SK-MEL-5 (cell line): ENCODE measurements at regions not wholly inside any gene's neighbourhood (a gene's known extent, or its start where the extent isn't known, plus 50 kb on each side); places are given as distances from the start of the nearest gene placed in this dataset.
A peak's percentile ranks its signal among the peaks of the same experiment; 100 is the strongest.

Experiments
- DNase-seq: peaks from one replicate; pipeline ENCODE4 v3.0.0-alpha.2; 2016; ENCODE audit warnings: low read depth, low spot score
- in situ Hi-C: cut with HindIII; loops from 2 replicates; pipeline ENCODE4 v1.10.0; 2016; ENCODE audit warnings: low sequenced_read_pairs, high pct_unique_total_duplicates, low pct_unique_long_range_greater_than_20kb

DNA sequence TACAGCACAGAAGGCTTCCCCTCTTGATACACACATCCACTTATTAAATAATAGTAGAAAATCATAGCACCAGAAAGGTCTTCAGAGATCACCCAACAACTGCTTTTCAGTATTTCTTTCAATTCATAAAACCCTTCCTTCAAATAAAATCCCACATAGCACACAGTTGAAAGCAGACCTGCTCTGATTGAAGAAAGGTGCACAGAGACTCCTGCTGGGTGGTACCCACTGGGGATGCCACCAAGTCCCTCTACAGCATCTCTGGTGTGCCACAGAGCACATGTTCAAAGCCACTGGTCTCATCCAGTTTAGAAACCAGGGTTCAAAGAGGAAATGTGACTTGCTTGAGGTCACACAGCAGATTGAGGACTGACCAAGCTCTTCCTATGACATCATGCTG is 427.5 kb downstream of the BCL11B start:
- DNase-seq, result no peak
- in situ Hi-C loops, result no loop called here

GRCh38 chr14:98847521-98848468 is 424.2 kb downstream of the BCL11B start:
- peak; percentile 4 for DNase-seq
- in situ Hi-C loops, result no loop called here

- in situ Hi-C loops, result no loop called here
These were observed 418.8 kb downstream of the BCL11B start for GRCh38 chr14:98853063-98853729.

GRCh38 chr14:98855926-98856715 is 415.9 kb downstream of the BCL11B start:
- no peak for DNase-seq
- in situ Hi-C loops, result no loop called here

More at GRCh38 chr14:98853063-98853729, 418.8 kb downstream of the BCL11B start:
- no peak for DNase-seq

DNA sequence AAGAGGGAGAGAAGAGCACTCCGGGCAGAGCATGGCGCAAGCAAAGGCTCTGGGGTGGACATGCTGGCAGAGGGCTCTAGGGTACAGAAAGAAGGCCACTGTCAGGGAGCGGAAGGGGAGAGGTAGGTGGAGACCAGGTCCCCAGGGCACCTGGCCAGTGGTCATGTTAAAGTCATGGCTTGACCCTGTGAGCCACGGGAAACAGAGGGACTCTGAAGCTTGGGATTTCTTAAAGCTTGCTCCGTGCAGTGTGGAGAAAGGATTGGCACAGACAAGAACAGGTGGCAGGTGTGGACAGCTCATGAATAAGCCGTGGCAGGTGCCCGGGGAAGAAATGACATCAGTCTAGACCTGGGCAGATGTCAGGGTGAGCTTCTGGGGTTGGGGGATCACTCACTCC is 413.8 kb downstream of the BCL11B start:
- in situ Hi-C loops, result no loop called here
- no peak for DNase-seq

- in situ Hi-C loops, result no loop called here
- DNase-seq, result no peak
These were observed 413.4 kb downstream of the BCL11B start for GRCh38 chr14:98858561-98858960.

DNA sequence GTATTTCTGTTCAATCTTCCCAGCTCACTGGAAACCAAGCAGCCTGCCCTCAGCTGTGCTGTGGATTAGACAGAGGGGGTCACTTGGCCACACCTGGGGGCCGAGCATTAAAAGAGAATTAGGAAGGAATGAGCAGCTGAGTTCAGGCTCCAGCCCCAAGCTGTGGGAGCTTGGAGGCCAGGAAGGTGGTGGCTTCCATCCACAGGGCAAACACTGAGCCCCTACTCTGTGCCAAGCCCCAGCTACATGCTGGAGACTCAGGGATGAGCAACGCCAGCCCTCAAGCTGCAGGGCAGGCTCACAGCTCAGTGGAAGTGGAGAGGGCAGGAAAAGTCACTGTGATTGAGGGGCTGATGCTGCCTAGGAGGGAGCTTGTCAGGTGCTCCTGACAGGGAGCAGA is 412.7 kb downstream of the BCL11B start:
- DNase-seq, result no peak

DNA sequence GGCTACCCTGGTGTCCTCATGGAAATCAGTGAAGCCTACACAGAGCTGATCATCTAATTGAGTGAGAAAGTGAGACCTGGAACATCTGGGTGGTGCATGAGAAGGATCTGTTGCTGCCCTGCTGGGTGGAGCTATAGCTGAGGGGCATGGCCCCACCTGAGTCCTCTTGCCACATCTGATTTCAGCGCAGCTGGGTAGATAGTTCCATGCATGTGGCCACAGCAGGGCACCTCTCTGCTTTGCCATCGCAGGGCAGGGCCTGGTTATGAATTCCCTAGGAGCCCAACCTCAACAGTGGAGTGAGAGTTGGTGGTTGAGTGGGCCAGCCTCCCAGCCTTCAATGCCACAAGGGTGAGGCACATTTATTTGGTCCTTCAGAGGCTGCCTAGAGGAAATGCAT is 407.8 kb downstream of the BCL11B start:
- no peak for DNase-seq
- in situ Hi-C loops, result no loop called here

More for the DNA sequence above, 412.7 kb downstream of the BCL11B start:
- in situ Hi-C loops, result no loop called here

DNA sequence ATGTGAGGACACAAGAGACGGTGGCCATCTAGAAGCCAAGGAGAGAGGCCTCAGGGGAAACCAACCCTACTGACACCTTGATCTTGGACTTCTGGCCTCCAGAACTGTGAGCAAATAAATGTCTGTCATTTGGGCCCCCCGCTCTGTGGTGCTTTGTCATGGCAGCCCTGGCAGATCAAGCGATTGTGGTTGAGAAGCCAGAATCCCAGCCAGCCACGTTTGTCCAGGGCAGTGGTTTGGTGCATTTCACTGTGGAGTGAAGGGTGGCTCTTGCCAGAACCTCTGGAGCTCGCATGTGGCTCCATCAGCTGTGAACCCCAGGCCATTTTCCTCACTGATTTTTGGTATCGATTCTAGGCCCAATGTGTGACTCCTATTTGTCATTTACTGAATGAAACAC is 404.9 kb downstream of the BCL11B start:
- in situ Hi-C loops, result no loop called here
- DNase-seq, result no peak

DNA sequence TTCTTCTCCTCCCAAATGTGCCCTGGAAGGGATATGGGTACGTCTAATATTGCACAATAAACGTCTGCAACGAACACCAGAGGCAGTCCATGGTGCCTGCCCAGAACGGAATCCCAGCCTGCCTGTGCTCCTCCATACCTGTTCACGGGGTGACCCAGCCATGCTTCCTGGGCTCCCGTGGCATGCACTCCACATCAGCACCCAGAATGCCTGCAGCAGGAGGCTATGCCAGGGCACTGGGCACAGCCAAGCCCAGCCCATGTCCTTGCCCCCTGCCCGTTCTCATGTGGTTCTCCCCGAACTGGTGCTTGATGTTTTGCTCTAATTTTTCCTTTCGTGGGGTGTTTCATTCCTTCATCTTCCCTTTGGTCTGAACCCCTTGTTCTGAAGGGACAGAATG is 404.3 kb downstream of the BCL11B start:
- DNase-seq, result no peak
- in situ Hi-C loops, result no loop called here

GRCh38 chr14:98868866-98869265 is 403.1 kb downstream of the BCL11B start:
- in situ Hi-C loops, result no loop called here
- DNase-seq, result no peak

DNA sequence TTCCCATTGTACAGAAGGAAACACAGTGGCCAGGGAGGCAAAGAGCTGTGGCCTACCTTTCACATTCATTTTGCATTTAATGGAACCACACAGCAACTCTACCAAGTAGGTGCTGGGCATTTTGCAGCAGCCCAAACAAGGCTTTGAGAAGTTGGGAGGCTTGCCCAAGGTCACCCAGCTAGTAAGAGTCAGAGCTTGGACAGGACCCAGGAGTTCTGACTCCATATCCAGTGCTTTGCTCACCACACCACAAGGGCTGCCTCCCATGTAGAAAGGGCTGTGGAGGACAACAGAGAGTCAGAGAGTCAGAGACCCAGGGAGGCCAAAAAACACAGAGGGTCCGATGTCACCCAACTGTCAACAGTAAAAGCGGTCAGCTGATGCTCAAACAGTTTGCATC is 400.2 kb downstream of the BCL11B start:
- in situ Hi-C loops, result no loop called here
- DNase-seq, result no peak

DNA sequence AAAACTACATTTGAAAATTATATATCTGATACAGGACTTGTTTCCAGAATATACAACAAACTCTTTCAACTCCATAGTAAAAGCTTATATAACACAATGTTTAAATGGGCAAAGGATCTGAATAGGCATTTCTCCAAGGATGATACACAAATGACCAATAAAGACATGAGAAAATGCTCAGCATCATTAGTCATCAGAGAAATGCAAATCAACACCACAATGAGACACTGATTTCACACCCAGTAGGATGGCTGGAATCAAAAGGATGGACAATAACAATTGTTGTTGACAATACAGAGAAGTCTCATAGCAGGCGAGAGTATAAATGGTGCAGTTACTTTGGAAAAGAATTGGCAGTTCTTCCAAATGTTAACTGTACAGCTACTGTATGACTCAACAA is 394.9 kb downstream of the BCL11B start:
- in situ Hi-C loops, result no loop called here
- no peak for DNase-seq

DNA sequence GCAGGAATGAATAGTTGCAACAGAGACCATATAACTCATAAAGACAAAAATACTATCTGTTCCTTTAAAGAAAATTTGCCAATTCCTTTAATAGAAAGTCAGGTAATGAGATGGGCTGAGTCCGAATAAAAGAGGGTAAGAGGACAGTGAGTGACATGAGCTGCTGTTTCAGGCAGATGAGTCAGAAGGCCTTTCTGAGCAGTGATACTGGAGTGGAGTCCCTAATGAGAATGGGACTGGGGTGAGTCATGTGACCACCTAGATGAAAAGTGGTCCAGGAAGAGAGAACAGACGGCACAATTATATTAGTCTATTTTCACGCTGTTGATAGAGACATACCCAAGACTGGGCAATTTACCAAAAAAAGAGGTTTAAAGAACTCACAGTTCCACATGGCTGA is 393.7 kb downstream of the BCL11B start:
- in situ Hi-C loops, result no loop called here
- no peak for DNase-seq

GRCh38 chr14:98886982-98887381 is 385.0 kb downstream of the BCL11B start:
- in situ Hi-C loops, result no loop called here
- DNase-seq, result no peak

- in situ Hi-C loops, result no loop called here
- no peak for DNase-seq
These were observed 383.7 kb downstream of the BCL11B start for GRCh38 chr14:98888281-98888680.

GRCh38 chr14:98888927-98889835 is 382.8 kb downstream of the BCL11B start:
- in situ Hi-C loops, result no loop called here
- no peak for DNase-seq
